HEK293T (cell line): ENCODE measurements at regions not wholly inside any gene's neighbourhood (a gene's known extent, or its start where the extent isn't known, plus 50 kb on each side); places are given as distances from the start of the nearest gene placed in this dataset.

ENCODE experiments used
- CTCF ChIA-PET: fragments of 350-600 bp; formaldehyde crosslinking; extraction: SDS; loops from one replicate; lab custom pipeline; 2021; ENCODE audit warnings: antibody characterized with exemption, inconsistent platforms; lab: Yijun Ruan, JAX
- POLR2A ChIA-PET: fragments of 350-600 bp; formaldehyde crosslinking; extraction: SDS; loops from one replicate; lab custom pipeline; 2020; ENCODE audit warnings: antibody characterized with exemption, inconsistent platforms; lab: Yijun Ruan, JAX
- DNase-seq: peaks from one replicate; pipeline ENCODE4 v3.0.0; 2012; ENCODE audit warnings: mixed read lengths; ENCODE audit errors: extremely low spot score
- ARNT ChIP-seq: fragments of 450-650 bp; IDR thresholded peaks from 2 replicates; pipeline ENCODE4 v1.6.1; 2017; ENCODE audit warnings: mild to moderate bottlenecking
- BHLHE40 ChIP-seq: fragments of 450-650 bp; IDR thresholded peaks from 2 replicates; pipeline ENCODE4 v1.6.1; 2016; ENCODE audit warnings: mild to moderate bottlenecking, moderate library complexity, borderline replicate concordance
- CTBP1 ChIP-seq: fragments of 450-650 bp; IDR thresholded peaks from 2 replicates; pipeline ENCODE4 v1.6.1; 2016; ENCODE audit warnings: borderline replicate concordance
- ELF4 ChIP-seq: fragments of 450-650 bp; IDR thresholded peaks from 2 replicates; pipeline ENCODE4 v1.6.1; 2017; ENCODE audit warnings: antibody characterized with exemption
- FOXA1 ChIP-seq: fragments of 450-650 bp; IDR thresholded peaks from 2 replicates; pipeline ENCODE4 v1.6.1; 2016; ENCODE audit warnings: mild to moderate bottlenecking
- FOXK2 ChIP-seq: fragments of 450-650 bp; IDR thresholded peaks from 2 replicates; pipeline ENCODE4 v1.6.1; 2016; ENCODE audit warnings: mild to moderate bottlenecking
- FOXM1 ChIP-seq: fragments of 450-650 bp; IDR thresholded peaks from 2 replicates; pipeline ENCODE4 v1.6.1; 2017; ENCODE audit warnings: mild to moderate bottlenecking, borderline replicate concordance
- HDGF ChIP-seq: fragments of 450-650 bp; IDR thresholded peaks from 2 replicates; pipeline ENCODE4 v1.6.1; 2017; ENCODE audit warnings: antibody characterized with exemption, borderline replicate concordance
- L3MBTL2 ChIP-seq: fragments of 450-650 bp; conservative IDR thresholded peaks from 2 replicates; pipeline ENCODE4 v1.6.1; 2016; ENCODE audit warnings: mild to moderate bottlenecking
- LEF1 ChIP-seq: fragments of 450-650 bp; IDR thresholded peaks from 2 replicates; pipeline ENCODE4 v1.6.1; 2017; ENCODE audit warnings: mild to moderate bottlenecking, borderline replicate concordance
- NFRKB ChIP-seq: fragments of 450-650 bp; IDR thresholded peaks from 2 replicates; pipeline ENCODE4 v1.6.1; 2016; ENCODE audit warnings: mild to moderate bottlenecking, moderate library complexity
- PKNOX1 ChIP-seq: fragments of 450-650 bp; IDR thresholded peaks from 2 replicates; pipeline ENCODE4 v1.6.1; 2016
- SP1 ChIP-seq: fragments of 450-650 bp; IDR thresholded peaks from 2 replicates; pipeline ENCODE4 v1.6.1; 2017
- SUZ12 ChIP-seq: fragments of 450-650 bp; IDR thresholded peaks from 2 replicates; pipeline ENCODE4 v1.6.1; 2016; ENCODE audit warnings: mild to moderate bottlenecking
- TARDBP ChIP-seq: fragments of 450-650 bp; IDR thresholded peaks from 2 replicates; pipeline ENCODE4 v1.6.1; 2016
- ZNF384 ChIP-seq: fragments of 450-650 bp; IDR thresholded peaks from 2 replicates; pipeline ENCODE4 v1.6.1; 2016

- no peak for DNase-seq
- ChIA-PET CTCF (no interaction called here), POLR2A (no interaction called here)
- TF ChIP-seq PKNOX1 (no peak), NFRKB (no peak), L3MBTL2 (no peak), CTBP1 (no peak), LEF1 (no peak), SUZ12 (no peak), FOXM1 (no peak), SP1 (no peak), TARDBP (no peak)
Measured at GRCh38 chr22:47589271-47590250, 827.1 kb downstream of the TBC1D22A start.

GRCh38 chr22:47588578-47588960 lies 826.1 kb downstream of the TBC1D22A start:
- DNase-seq = no peak
- ChIA-PET CTCF (no interaction called here), POLR2A (no interaction called here)
- TF ChIP-seq FOXM1 = no peak
- TF ChIP-seq NFRKB = no peak
- no peak for TF ChIP-seq PKNOX1
- no peak for TF ChIP-seq LEF1
- no peak for TF ChIP-seq TARDBP
- TF ChIP-seq FOXA1 = no peak
- no peak for TF ChIP-seq L3MBTL2
- no peak for TF ChIP-seq ELF4
- TF ChIP-seq ZNF384 = no peak
- TF ChIP-seq SP1 = no peak
- TF ChIP-seq FOXK2 = no peak
- no peak for TF ChIP-seq SUZ12
- TF ChIP-seq HDGF = no peak
- TF ChIP-seq CTBP1 = no peak
- no peak for TF ChIP-seq BHLHE40
- TF ChIP-seq ARNT = no peak

GRCh38 chr22:47587861-47588577 lies 825.6 kb downstream of the TBC1D22A start:
- CTCF ChIA-PET = no interaction called here
- DNase-seq = no peak
- POLR2A ChIA-PET = no interaction called here
- TF ChIP-seq FOXM1 = no peak
- no peak for TF ChIP-seq ARNT

- POLR2A ChIA-PET = no interaction called here
- no peak for DNase-seq
- no peak for TF ChIP-seq CTBP1
- TF ChIP-seq SP1 = no peak
- no peak for TF ChIP-seq FOXK2
- no peak for TF ChIP-seq PKNOX1
- TF ChIP-seq L3MBTL2 = no peak
- no peak for TF ChIP-seq FOXM1
- TF ChIP-seq TARDBP = no peak
- no peak for TF ChIP-seq ZNF384
- no peak for TF ChIP-seq HDGF
- TF ChIP-seq BHLHE40 = no peak
- no peak for TF ChIP-seq NFRKB
- CTCF ChIA-PET = no interaction called here
Measured at GRCh38 chr22:47587361-47587760, 824.9 kb downstream of the TBC1D22A start.

- TF ChIP-seq BHLHE40 = no peak
- TF ChIP-seq FOXK2 = no peak
- no peak for TF ChIP-seq ARNT
- no peak for TF ChIP-seq NFRKB
- TF ChIP-seq LEF1 = no peak
- no peak for TF ChIP-seq FOXM1
- TF ChIP-seq ELF4 = no peak
- no peak for TF ChIP-seq PKNOX1
- no peak for TF ChIP-seq HDGF
- TF ChIP-seq SUZ12 = no peak
- no peak for TF ChIP-seq FOXA1
- TF ChIP-seq CTBP1 = no peak
- no peak for TF ChIP-seq L3MBTL2
- TF ChIP-seq SP1 = no peak
- no peak for TF ChIP-seq ZNF384
- no peak for TF ChIP-seq TARDBP
- CTCF ChIA-PET = no interaction called here
- DNase-seq = no peak
- POLR2A ChIA-PET = no interaction called here
Measured at GRCh38 chr22:47586946-47587345, 824.5 kb downstream of the TBC1D22A start.
